NB4 (cell line): ENCODE measurements at regions not wholly inside any gene's neighbourhood (a gene's known extent, or its start where the extent isn't known, plus 50 kb on each side); places are given as distances from the start of the nearest gene placed in this dataset.
"Not testable (repeated sequence)": the region's sequence is repeated elsewhere in the genome, so short reads cannot be mapped to it uniquely, and the experiment has no call there.

ENCODE experiments used
- DNase-seq: peaks from one replicate; pipeline ENCODE4 v3.0.0; 2010; ENCODE audit warnings: low read depth
- H3K4me3 ChIP-seq: one replicate; pipeline ENCODE4 v1.5.1; 2011; ENCODE audit warnings: mild to moderate bottlenecking, low read depth, low read length, moderate library complexity
- MYC ChIP-seq: IDR thresholded peaks from 2 replicates; pipeline ENCODE4 v1.6.1; 2011; ENCODE audit warnings: low read depth, low read length
- POLR2A ChIP-seq: IDR thresholded peaks from 2 replicates; pipeline ENCODE4 v1.6.1; 2011; ENCODE audit warnings: mild to moderate bottlenecking; ENCODE audit not compliant: insufficient read length; ENCODE audit errors: extremely low read depth
- TF ChIP-seq, protein P1 (sequence below): IDR thresholded peaks from 2 replicates; pipeline ENCODE4 v1.6.1; 2011; ENCODE audit warnings: low read depth, low read length
- TF ChIP-seq, protein P2 (sequence below): IDR thresholded peaks from one replicate; pipeline ENCODE4 v1.5.1; 2012; ENCODE audit warnings: low read depth, low read length

DNA sequence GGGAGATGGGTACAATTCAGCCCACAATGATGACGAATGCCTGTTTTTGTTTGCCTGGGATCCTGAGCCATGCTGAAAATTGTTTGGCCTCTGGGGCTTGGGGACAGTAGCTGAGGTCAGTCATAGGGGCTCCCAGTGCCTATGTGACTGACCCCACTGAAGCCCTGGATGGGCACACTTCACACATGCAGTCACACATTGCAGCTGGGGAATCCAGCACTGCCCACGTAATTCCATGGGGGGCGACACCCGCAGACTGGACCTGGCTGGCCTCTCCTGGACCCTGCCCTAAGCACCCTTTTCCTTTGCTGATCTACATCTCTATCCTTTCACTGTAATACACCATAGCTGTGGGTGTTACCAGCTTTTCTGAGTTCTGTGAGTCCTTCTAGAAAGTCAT lies 295.2 kb upstream of the HS6ST1 start:
- DNase-seq: no peak
- TF ChIP-seq, protein P1, sequence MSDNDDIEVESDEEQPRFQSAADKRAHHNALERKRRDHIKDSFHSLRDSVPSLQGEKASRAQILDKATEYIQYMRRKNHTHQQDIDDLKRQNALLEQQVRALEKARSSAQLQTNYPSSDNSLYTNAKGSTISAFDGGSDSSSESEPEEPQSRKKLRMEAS: no peak
- TF ChIP-seq, protein P2, sequence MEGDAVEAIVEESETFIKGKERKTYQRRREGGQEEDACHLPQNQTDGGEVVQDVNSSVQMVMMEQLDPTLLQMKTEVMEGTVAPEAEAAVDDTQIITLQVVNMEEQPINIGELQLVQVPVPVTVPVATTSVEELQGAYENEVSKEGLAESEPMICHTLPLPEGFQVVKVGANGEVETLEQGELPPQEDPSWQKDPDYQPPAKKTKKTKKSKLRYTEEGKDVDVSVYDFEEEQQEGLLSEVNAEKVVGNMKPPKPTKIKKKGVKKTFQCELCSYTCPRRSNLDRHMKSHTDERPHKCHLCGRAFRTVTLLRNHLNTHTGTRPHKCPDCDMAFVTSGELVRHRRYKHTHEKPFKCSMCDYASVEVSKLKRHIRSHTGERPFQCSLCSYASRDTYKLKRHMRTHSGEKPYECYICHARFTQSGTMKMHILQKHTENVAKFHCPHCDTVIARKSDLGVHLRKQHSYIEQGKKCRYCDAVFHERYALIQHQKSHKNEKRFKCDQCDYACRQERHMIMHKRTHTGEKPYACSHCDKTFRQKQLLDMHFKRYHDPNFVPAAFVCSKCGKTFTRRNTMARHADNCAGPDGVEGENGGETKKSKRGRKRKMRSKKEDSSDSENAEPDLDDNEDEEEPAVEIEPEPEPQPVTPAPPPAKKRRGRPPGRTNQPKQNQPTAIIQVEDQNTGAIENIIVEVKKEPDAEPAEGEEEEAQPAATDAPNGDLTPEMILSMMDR: no peak
- no peak for TF ChIP-seq POLR2A
- no peak for TF ChIP-seq MYC
- H3K4me3 ChIP-seq: no peak overlapping the region

DNA sequence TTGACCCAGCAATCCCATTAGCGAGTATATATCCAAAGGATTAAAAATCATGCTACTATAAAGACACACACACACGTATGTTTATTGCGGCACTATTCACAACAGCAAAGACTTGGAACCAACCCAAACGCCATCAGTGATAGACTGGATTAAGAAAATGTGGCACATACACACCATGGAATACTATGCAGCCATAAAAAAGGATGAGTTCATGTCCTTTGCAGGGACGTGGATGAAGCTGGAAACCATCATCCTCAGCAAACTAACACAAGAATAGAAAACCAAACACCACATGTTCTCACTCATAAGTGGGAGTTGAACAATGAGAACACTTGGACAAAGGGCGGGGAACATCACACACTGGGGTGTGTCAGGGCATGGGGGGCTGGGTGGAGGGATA lies 296.2 kb upstream of the HS6ST1 start:
- DNase-seq, H3K4me3 ChIP-seq: not testable (repeated sequence)

DNA sequence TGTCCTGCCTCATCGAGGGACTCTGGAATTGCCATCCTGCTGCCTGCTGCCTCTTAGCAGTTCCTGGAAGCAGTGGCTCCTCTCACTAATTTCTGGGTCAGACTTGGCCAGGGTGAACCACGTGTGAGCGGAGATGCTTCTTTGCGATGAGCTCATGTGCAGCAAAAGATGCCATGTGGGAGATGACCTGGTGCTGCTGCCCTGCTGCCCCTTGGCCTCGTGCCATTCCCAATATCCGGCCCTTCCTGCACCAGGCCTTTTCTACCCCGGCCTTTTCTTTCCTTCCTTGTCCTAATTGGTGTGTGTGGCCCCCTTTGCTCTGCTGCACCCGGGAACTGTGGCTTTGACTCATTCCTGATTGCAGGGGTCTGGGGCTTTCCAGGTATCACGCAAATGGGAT lies 296.9 kb upstream of the HS6ST1 start:
- TF ChIP-seq, protein P1: no peak
- TF ChIP-seq, protein P2: no peak
- TF ChIP-seq POLR2A (no peak), MYC (no peak)
- H3K4me3 ChIP-seq: no peak overlapping the region
- DNase-seq: no peak

DNA sequence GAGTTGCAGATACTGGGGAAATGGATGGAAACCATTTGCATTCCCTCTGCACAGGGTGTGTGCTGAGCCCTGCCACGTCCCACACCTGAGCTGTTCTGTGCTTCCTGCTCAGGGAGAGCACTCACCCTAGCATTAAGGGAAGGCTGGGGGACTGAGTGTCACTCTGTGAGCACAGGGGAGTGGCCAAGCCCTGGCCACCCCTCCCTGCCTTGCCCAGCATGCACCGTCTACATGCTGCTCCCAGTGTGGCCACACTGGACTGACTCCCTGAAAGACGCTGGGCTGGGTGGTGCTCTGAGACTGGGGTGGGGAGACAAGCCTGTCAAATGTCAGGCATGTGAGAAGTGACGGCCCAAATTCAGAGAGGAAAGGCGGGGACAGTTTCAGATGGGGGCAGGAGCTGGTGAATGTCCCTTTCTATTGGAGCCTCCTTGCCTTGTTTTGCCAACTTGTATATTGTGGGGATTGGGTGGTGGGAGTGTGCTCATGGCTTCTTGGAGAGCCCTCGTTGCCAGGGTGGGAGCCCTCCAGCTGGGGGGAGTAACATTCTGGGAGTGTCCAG lies 298.4 kb upstream of the HS6ST1 start:
- no peak overlapping the region for H3K4me3 ChIP-seq
- DNase-seq: no peak
- TF ChIP-seq, protein P2: no peak
- TF ChIP-seq POLR2A: no peak
- TF ChIP-seq MYC: no peak
- TF ChIP-seq, protein P1: no peak

DNA sequence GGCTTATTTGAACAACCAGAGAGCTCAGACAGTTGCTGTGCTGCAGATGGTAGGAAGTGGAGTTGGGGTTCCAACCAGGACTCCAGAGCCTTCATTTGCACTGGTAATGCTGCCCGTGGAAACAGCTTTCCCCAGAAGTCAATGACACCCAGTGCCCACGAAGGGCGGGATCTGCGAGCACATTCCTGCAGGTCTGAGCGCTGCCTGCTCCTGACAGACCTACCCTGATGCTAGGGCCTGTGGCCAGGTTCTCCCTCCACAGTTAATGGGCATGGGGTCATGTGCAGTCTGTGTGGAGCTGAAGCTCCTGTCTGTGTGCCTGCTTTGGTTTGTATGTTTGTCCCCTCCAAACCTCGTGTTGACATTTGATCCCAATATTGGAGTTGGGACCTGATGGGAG lies 299.0 kb upstream of the HS6ST1 start:
- DNase-seq: no peak
- H3K4me3 ChIP-seq: no peak overlapping the region
- TF ChIP-seq MYC: no peak
- TF ChIP-seq, protein P2: no peak
- TF ChIP-seq, protein P1: no peak
- no peak for TF ChIP-seq POLR2A

DNA sequence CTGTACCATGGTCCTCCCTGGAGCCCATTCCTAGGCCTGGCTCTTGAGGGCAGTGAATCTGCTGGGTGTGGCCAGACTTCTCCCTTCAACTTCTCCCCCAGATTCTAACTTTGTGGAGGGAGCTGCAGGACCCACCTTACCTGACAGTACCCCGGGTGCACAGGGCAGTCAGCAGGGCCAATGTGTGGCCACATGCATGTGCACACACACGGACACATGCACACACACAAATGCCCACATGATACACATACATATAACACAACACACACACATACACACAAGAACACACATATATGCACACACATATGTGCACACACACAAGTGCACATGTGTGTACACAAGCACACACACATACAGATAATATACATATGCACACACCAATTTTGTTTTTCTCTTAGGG lies 300.0 kb upstream of the HS6ST1 start:
- TF ChIP-seq, protein P1: no peak
- H3K4me3 ChIP-seq: no peak overlapping the region
- no peak for DNase-seq

DNA sequence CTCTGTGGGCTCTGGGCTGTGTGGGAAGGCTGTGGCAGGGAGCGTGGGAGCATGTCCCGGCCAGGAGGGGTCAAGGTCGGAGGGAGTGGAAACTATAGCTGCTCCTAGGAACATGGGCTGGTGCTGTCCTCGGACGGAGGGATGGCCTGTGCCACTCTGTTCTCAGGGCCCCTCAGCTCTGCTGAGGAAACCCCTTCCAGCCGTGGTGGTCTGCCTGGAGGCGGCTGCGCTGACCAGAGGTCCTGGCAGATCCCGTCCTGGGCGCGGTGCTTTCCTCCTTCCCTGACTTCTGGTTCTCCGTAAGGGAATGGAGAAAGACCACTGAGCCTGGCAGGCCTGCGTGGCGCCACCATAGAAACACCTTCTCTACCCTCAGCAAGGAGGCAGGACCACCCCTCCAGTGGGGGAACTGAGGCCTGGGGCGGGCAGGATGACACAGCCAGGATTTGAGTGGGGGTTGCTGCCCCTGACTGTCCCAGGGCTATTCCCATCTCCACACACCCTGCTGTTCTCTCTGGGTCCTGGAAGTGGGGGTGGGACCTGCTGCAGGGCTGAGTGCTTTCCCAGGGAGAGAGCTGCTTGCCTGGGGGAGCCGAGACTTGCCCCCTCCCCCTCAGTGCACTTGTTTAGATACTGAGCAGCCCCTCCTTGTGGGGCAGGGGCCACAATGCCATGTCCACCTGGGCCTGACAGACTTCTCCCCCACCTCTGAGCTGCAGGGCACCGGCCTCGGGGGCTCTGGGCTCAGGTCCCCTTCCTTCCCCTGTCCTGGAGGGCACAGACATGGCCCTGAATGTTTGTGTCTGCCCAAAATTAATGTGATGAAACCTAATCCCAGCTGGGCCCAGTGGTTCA lies 301.0 kb upstream of the HS6ST1 start:
- no peak for DNase-seq
- no peak overlapping the region for H3K4me3 ChIP-seq
- no peak for TF ChIP-seq POLR2A
